ENCODE measurements at regions not wholly inside any gene's neighbourhood (a gene's known extent, or its start where the extent isn't known, plus 50 kb on each side); places are given as distances from the start of the nearest gene placed in this dataset.

GRCh38 chr1:56387071-56387740, 192.2 kb downstream of the PLPP3 start:
- no TSS peak for BruUV-seq (replicated peaks)
- H3K4me3 Mint-ChIP-seq (ENCODE audit: low read depth, unreplicated experiment) = no peak overlapping the region
- CTCF ChIA-PET = interaction anchor here (0.5 to 0.8 kb wide), 6 partner anchors 10 to 184 kb away, joined by 3 to 7 read pairs (median 3); no protein-coding TSS in a partner anchor
- H3K27ac Mint-ChIP-seq (ENCODE audit: unreplicated experiment) = peak overlapping the region; percentile 27
- H3K36me3 Mint-ChIP-seq (ENCODE audit: insufficient read depth, unreplicated experiment) = no peaks in the 10 kb centered on the region
- H3K9me3 Mint-ChIP-seq (ENCODE audit: low read depth, unreplicated experiment) = no peaks in the 10 kb centered on the region
- intact Hi-C loops (cut with micrococcal nuclease; ENCODE audit: unreplicated experiment) = loop anchor here (1.0 to 5.0 kb wide), 3 partner anchors 55 to 197 kb away; no protein-coding TSS in a partner anchor
- TF ChIP-seq CTCF (IDR thresholded peaks at IDR 0.05; ENCODE audit: unreplicated experiment) = no peak
- no peaks in the 10 kb centered on the region for H3K27me3 Mint-ChIP-seq (ENCODE audit: unreplicated experiment)
- H3K4me1 Mint-ChIP-seq (ENCODE audit: low read depth, unreplicated experiment) = peaks cover 20% of the 10 kb centered on the region
- peak; percentile 25 for DNase-seq

GRCh38 chr1:56385314-56385713, 194.0 kb downstream of the PLPP3 start:
- DNase-seq = no peak
- Mint-ChIP-seq H3K4me1 (ENCODE audit: low read depth, unreplicated experiment) (peaks cover 17% of the 10 kb centered on the region), H3K27me3 (ENCODE audit: unreplicated experiment) (no peaks in the 10 kb centered on the region), H3K4me3 (ENCODE audit: low read depth, unreplicated experiment) (no peak overlapping the region), H3K27ac (ENCODE audit: unreplicated experiment) (no peak overlapping the region), H3K36me3 (ENCODE audit: insufficient read depth, unreplicated experiment) (no peaks in the 10 kb centered on the region), H3K9me3 (ENCODE audit: low read depth, unreplicated experiment) (no peaks in the 10 kb centered on the region)
- no TSS peak for BruUV-seq (replicated peaks)
- no peak for TF ChIP-seq CTCF (IDR thresholded peaks at IDR 0.05; ENCODE audit: unreplicated experiment)
- CTCF ChIA-PET = no interaction called here
- intact Hi-C loops (cut with micrococcal nuclease; ENCODE audit: unreplicated experiment) = loop anchor here (5.0 kb wide), 1 partner anchor 53 kb away; no protein-coding TSS in a partner anchor

- no peak for DNase-seq
- Mint-ChIP-seq H3K27ac (ENCODE audit: unreplicated experiment) (no peak overlapping the region), H3K4me1 (ENCODE audit: low read depth, unreplicated experiment) (peaks cover 11% of the 10 kb centered on the region), H3K9me3 (ENCODE audit: low read depth, unreplicated experiment) (no peaks in the 10 kb centered on the region), H3K36me3 (ENCODE audit: insufficient read depth, unreplicated experiment) (no peaks in the 10 kb centered on the region), H3K4me3 (ENCODE audit: low read depth, unreplicated experiment) (no peak overlapping the region), H3K27me3 (ENCODE audit: unreplicated experiment) (no peaks in the 10 kb centered on the region)
- intact Hi-C loops (cut with micrococcal nuclease; ENCODE audit: unreplicated experiment) = no loop called here
- no TSS peak for BruUV-seq (replicated peaks)
- CTCF ChIA-PET = no interaction called here
- TF ChIP-seq CTCF (IDR thresholded peaks at IDR 0.05; ENCODE audit: unreplicated experiment) = no peak
These were observed 196.4 kb downstream of the PLPP3 start for GRCh38 chr1:56382929-56383328.

- H3K27ac Mint-ChIP-seq (ENCODE audit: unreplicated experiment) = no peak overlapping the region
- no peak for TF ChIP-seq CTCF (IDR thresholded peaks at IDR 0.05; ENCODE audit: unreplicated experiment)
- no peak for DNase-seq
- BruUV-seq (replicated peaks) = no TSS peak
- H3K4me3 Mint-ChIP-seq (ENCODE audit: low read depth, unreplicated experiment) = no peak overlapping the region
- no peaks in the 10 kb centered on the region for H3K36me3 Mint-ChIP-seq (ENCODE audit: insufficient read depth, unreplicated experiment)
- no peaks in the 10 kb centered on the region for H3K9me3 Mint-ChIP-seq (ENCODE audit: low read depth, unreplicated experiment)
- H3K4me1 Mint-ChIP-seq (ENCODE audit: low read depth, unreplicated experiment) = peaks cover 9% of the 10 kb centered on the region
- intact Hi-C loops (cut with micrococcal nuclease; ENCODE audit: unreplicated experiment) = no loop called here
- H3K27me3 Mint-ChIP-seq (ENCODE audit: unreplicated experiment) = no peaks in the 10 kb centered on the region
- CTCF ChIA-PET = no interaction called here
These were observed 198.8 kb downstream of the PLPP3 start for GRCh38 chr1:56380531-56380930.

Data from Calu3 (cell line).